ENCODE measurements at regions not wholly inside any gene's neighbourhood (a gene's known extent, or its start where the extent isn't known, plus 50 kb on each side); places are given as distances from the start of the nearest gene placed in this dataset.

GRCh38 chr5:154612666-154613065 lies 134.6 kb upstream of the HAND1 start:
- TF ChIP-seq OSR1 (CRISPR knock-in tag; IDR thresholded peaks at IDR 0.05) (no peak), TSHZ2 (CRISPR knock-in tag; IDR thresholded peaks at IDR 0.05) (no peak), ZC3H10 (CRISPR knock-in tag; IDR thresholded peaks at IDR 0.05) (no peak), GLIS3 (CRISPR knock-in tag; IDR thresholded peaks at IDR 0.05) (no peak), BACH2 (CRISPR knock-in tag; IDR thresholded peaks at IDR 0.05; ENCODE audit: borderline replicate concordance) (no peak), ZNF8 (CRISPR knock-in tag; IDR thresholded peaks at IDR 0.05) (no peak), TCF4 (CRISPR knock-in tag; IDR thresholded peaks at IDR 0.05; ENCODE audit: borderline replicate concordance) (no peak), RARB (CRISPR knock-in tag; IDR thresholded peaks at IDR 0.05) (no peak), ESRRG (CRISPR knock-in tag; IDR thresholded peaks at IDR 0.05) (no peak), ZFP3 (CRISPR knock-in tag; IDR thresholded peaks at IDR 0.05) (no peak), CSDC2 (CRISPR knock-in tag; IDR thresholded peaks at IDR 0.05) (no peak)
- TF ChIP-seq, protein P1, sequence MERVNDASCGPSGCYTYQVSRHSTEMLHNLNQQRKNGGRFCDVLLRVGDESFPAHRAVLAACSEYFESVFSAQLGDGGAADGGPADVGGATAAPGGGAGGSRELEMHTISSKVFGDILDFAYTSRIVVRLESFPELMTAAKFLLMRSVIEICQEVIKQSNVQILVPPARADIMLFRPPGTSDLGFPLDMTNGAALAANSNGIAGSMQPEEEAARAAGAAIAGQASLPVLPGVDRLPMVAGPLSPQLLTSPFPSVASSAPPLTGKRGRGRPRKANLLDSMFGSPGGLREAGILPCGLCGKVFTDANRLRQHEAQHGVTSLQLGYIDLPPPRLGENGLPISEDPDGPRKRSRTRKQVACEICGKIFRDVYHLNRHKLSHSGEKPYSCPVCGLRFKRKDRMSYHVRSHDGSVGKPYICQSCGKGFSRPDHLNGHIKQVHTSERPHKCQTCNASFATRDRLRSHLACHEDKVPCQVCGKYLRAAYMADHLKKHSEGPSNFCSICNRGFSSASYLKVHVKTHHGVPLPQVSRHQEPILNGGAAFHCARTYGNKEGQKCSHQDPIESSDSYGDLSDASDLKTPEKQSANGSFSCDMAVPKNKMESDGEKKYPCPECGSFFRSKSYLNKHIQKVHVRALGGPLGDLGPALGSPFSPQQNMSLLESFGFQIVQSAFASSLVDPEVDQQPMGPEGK (CRISPR knock-in tag; IDR thresholded peaks at IDR 0.05; ENCODE audit: borderline replicate concordance), result no peak
